HepG2 (cell line): ENCODE measurements at regions not wholly inside any gene's neighbourhood (a gene's known extent, or its start where the extent isn't known, plus 50 kb on each side); places are given as distances from the start of the nearest gene placed in this dataset.

Experiments
- ATAC-seq: fragments of 200-7000 bp; cut with Tn5 transposase; 3 replicates; pipeline ENCODE4 v1.9.1; 2020; ENCODE audit warnings: mild to moderate bottlenecking, moderate library complexity
- BruUV-seq: library from RNA; stranded (reverse); fragments of 400-500 nt; replicated peaks from 2 replicates; lab custom pipeline; 2021; lab: Mats Ljungman, UMichigan
- CTCF ChIA-PET: fragments of 300-600 bp; formaldehyde crosslinking; extraction: SDS; loops from one replicate; lab custom pipeline; 2021; ENCODE audit warnings: low total read pairs, inconsistent platforms, low intra/inter-chr PET ratio; lab: Yijun Ruan, JAX
- POLR2A ChIA-PET: fragments of 350-600 bp; sonication (Branson Sonifier 250); formaldehyde crosslinking; loops from one replicate; lab custom pipeline; 2020; ENCODE audit warnings: antibody characterized with exemption, inconsistent platforms; lab: Yijun Ruan, JAX
- DNase-seq: peaks from one replicate; pipeline ENCODE4 v3.0.0-alpha.2; 2015; ENCODE audit warnings: low spot score
- FAIRE-seq: peaks from 3 replicates; lab custom pipeline; 2011; peaks lifted over from hg19 to GRCh38; lab: Jason Lieb, UNC
- H2AFZ ChIP-seq: one replicate; pipeline ENCODE4 v1.6.1; 2011; ENCODE audit warnings: low read length, inconsistent platforms
- H3K27ac ChIP-seq: fragments of 300-600 bp; 3 replicates; pipeline ENCODE4 v1.8.0; 2011; ENCODE audit warnings: mixed run types, mild to moderate bottlenecking, mixed read lengths, low read length, inconsistent platforms; ENCODE audit not compliant: insufficient read depth; ENCODE audit errors: extremely low read length
- H3K27me3 ChIP-seq, 2 experiments: fragments of 200-600 bp in 1 of 2; 2 replicates in 1 of 2; 3 replicates in 1 of 2; pipeline versions ENCODE4 v1.6.0 to v1.8.0; 2011; ENCODE audit warnings: low read length in 2 of 2, mild to moderate bottlenecking in 2 of 2, moderate library complexity in 2 of 2, inconsistent platforms in 1 of 2; ENCODE audit not compliant: insufficient read depth in 2 of 2, control insufficient read depth in 1 of 2
- H3K36me3 ChIP-seq, 2 experiments: fragments of 200-600 bp in 1 of 2; replicated peaks in 1 of 2; 2 replicates in 1 of 2; 3 replicates in 1 of 2; pipeline versions ENCODE4 v1.5.1 to v1.8.0; 2011; ENCODE audit warnings: low read length in 2 of 2, inconsistent platforms in 1 of 2; ENCODE audit not compliant: insufficient read depth in 2 of 2, control insufficient read depth in 1 of 2
- H3K4me1 ChIP-seq: 2 replicates; pipeline ENCODE4 v1.5.1; 2012; ENCODE audit warnings: low read length, inconsistent platforms; ENCODE audit not compliant: insufficient read depth
- H3K4me2 ChIP-seq: 2 replicates; pipeline ENCODE4 v1.6.0; 2011; ENCODE audit warnings: low read depth, low read length, inconsistent platforms
- H3K4me3 ChIP-seq, 3 experiments: fragments of 200-600 bp in 1 of 3; sonication (generic), shearing (Covaris generic) in 1 of 3; replicated peaks in 1 of 3; 2 replicates each; pipeline ENCODE4 v1.5.1; 2011 to 2016; ENCODE audit warnings: low read length in 3 of 3, inconsistent platforms in 2 of 3, low read depth in 2 of 3, mild to moderate bottlenecking in 2 of 3, control low read depth in 1 of 3, mixed read lengths in 1 of 3; ENCODE audit not compliant: insufficient read depth in 1 of 3
- H3K79me2 ChIP-seq: one replicate; pipeline ENCODE4 v1.6.1; 2011; ENCODE audit warnings: low read length, inconsistent platforms; ENCODE audit not compliant: insufficient read depth
- H3K9ac ChIP-seq: 2 replicates; pipeline ENCODE4 v1.6.0; 2011; ENCODE audit warnings: mild to moderate bottlenecking, low read depth, low read length, inconsistent platforms; ENCODE audit not compliant: insufficient read depth
- H3K9me3 ChIP-seq: 2 replicates; pipeline ENCODE4 v1.5.1; 2012; ENCODE audit warnings: mild to moderate bottlenecking, low read length
- H4K20me1 ChIP-seq: 2 replicates; pipeline ENCODE4 v1.6.0; 2011; ENCODE audit warnings: inconsistent platforms, mild to moderate bottlenecking, low read length, moderate library complexity; ENCODE audit not compliant: insufficient read depth
- AKAP8 ChIP-seq: sonication (generic); formaldehyde crosslinking; IDR thresholded peaks from 2 replicates; pipeline ENCODE4 v1.5.1; 2020; ENCODE audit warnings: mild to moderate bottlenecking, missing genetic modification reagents
- BRD4 ChIP-seq: sonication (generic); formaldehyde crosslinking; IDR thresholded peaks from 2 replicates; pipeline ENCODE4 v1.4.0; 2020; ENCODE audit warnings: missing genetic modification reagents
- CHCHD3 ChIP-seq: sonication (generic); formaldehyde crosslinking; IDR thresholded peaks from 2 replicates; pipeline ENCODE4 v1.8.0; 2022; ENCODE audit warnings: mild to moderate bottlenecking, missing genetic modification reagents, moderate library complexity
- FOXA1 ChIP-seq, 2 experiments: fragments of 450-650 bp in 1 of 2; sonication (generic) in 1 of 2; formaldehyde crosslinking in 1 of 2; IDR thresholded peaks; 2 replicates each; pipeline versions ENCODE4 v1.4.0 to v1.6.1; 2016 to 2020; ENCODE audit warnings: missing genetic modification reagents in 1 of 2
- HHEX ChIP-seq: IDR thresholded peaks from 2 replicates; pipeline ENCODE4 v1.6.1; 2016; ENCODE audit warnings: control low read depth
- STAT5B ChIP-seq: sonication (generic); formaldehyde crosslinking; IDR thresholded peaks from 2 replicates; pipeline ENCODE4 v1.4.0; 2020; ENCODE audit warnings: missing genetic modification reagents
- ZNF367 ChIP-seq: sonication (generic); formaldehyde crosslinking; IDR thresholded peaks from 2 replicates; pipeline ENCODE4 v1.4.0; 2020; ENCODE audit warnings: missing genetic modification reagents, borderline replicate concordance
- ZNF572 ChIP-seq: sonication (generic); formaldehyde crosslinking; IDR thresholded peaks from 2 replicates; pipeline ENCODE4 v1.5.1; 2020; ENCODE audit warnings: mild to moderate bottlenecking, missing genetic modification reagents
- ZNF772 ChIP-seq: sonication (generic); formaldehyde crosslinking; IDR thresholded peaks from 2 replicates; pipeline ENCODE4 v1.5.0; 2020; ENCODE audit warnings: mild to moderate bottlenecking, missing genetic modification reagents
- ZNF850 ChIP-seq: sonication (generic); formaldehyde crosslinking; conservative IDR thresholded peaks from 2 replicates; pipeline ENCODE4 v1.9.0; 2021; ENCODE audit warnings: mild to moderate bottlenecking, missing genetic modification reagents
- WGBS: methylation state at CpG from one replicate; pipeline ENCODE4 v1.1.6; 2017; ENCODE audit warnings: low lambda C conversion rate; 5-methylcytosine and 5-hydroxymethylcytosine counted together
- in situ Hi-C: cut with HindIII; loops from 2 replicates; pipeline ENCODE4 v1.10.0; 2017; ENCODE audit warnings: low pct_unique_long_range_greater_than_20kb; ENCODE audit not compliant: extremely low pct_ligation_motif_present
- intact Hi-C: fragments of 100-400 bp; cut with micrococcal nuclease; formaldehyde crosslinking; loops from one replicate; pipeline ENCODE4 v1.10.0; 2022; ENCODE audit not compliant: unreplicated experiment
- TF ChIP-seq, protein P1 (sequence below): sonication (generic); formaldehyde crosslinking; IDR thresholded peaks from 2 replicates; pipeline ENCODE4 v1.4.0; 2020; ENCODE audit warnings: low read depth, missing genetic modification reagents
- TF ChIP-seq, protein P2 (sequence below): IDR thresholded peaks from 2 replicates; pipeline ENCODE4 v1.6.1; 2016; ENCODE audit warnings: low read depth, borderline replicate concordance
- TF ChIP-seq, protein P3 (sequence below), 2 experiments: sonication (generic) in 1 of 2; formaldehyde crosslinking in 1 of 2; IDR thresholded peaks; 2 replicates each; pipeline versions ENCODE4 v1.4.0 to v1.6.1; 2016 to 2020; ENCODE audit warnings: borderline replicate concordance in 1 of 2, low read depth in 1 of 2, mild to moderate bottlenecking in 1 of 2, missing genetic modification reagents in 1 of 2
- TF ChIP-seq, protein P4 (sequence below): sonication (generic); formaldehyde crosslinking; IDR thresholded peaks from 2 replicates; pipeline ENCODE4 v1.8.1; 2022; ENCODE audit warnings: mild to moderate bottlenecking, missing genetic modification reagents

DNA sequence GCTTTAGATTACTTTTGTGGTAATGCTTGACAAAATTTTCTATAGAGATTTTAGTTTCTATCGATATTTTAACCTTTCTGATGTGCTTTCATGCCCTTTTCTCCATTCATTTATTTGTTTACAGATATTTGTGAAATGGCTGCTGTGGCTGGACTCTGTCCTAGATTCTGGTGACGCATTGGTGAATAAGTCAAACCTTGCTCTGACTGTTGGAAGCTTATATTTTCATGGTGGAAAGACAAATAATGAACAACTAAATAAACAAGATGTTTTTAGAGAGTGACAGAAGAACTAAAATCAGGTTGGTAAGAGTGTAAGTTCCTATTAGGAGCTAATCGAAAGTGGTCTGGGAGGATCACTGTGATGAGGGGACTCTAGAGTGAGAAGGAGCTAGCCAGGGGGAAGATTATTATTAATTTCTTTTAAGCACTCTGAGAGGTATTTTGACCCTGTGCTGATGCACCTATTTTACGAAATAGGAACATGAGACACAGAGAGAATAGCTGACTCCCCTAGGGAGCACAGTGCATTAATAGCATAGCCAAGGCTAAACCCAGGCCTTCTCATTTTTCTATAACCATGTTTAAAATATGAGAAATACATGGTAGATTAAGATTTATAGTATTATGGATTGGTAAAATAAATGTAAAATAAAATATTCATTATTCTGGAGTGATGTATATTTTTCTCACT is 411.9 kb upstream of the ARRDC3 start (continued):
- TF ChIP-seq, protein P1, sequence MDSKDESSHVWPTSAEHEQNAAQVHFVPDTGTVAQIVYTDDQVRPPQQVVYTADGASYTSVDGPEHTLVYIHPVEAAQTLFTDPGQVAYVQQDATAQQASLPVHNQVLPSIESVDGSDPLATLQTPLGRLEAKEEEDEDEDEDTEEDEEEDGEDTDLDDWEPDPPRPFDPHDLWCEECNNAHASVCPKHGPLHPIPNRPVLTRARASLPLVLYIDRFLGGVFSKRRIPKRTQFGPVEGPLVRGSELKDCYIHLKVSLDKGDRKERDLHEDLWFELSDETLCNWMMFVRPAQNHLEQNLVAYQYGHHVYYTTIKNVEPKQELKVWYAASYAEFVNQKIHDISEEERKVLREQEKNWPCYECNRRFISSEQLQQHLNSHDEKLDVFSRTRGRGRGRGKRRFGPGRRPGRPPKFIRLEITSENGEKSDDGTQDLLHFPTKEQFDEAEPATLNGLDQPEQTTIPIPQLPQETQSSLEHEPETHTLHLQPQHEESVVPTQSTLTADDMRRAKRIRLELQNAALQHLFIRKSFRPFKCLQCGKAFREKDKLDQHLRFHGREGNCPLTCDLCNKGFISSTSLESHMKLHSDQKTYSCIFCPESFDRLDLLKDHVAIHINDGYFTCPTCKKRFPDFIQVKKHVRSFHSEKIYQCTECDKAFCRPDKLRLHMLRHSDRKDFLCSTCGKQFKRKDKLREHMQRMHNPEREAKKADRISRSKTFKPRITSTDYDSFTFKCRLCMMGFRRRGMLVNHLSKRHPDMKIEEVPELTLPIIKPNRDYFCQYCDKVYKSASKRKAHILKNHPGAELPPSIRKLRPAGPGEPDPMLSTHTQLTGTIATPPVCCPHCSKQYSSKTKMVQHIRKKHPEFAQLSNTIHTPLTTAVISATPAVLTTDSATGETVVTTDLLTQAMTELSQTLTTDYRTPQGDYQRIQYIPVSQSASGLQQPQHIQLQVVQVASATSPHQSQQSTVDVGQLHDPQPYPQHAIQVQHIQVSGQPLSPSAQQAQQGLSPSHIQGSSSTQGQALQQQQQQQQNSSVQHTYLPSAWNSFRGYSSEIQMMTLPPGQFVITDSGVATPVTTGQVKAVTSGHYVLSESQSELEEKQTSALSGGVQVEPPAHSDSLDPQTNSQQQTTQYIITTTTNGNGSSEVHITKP (CRISPR knock-in tag), result no peak
- TF ChIP-seq FOXA1 (IDR thresholded peaks at IDR 0.05) (peak; percentile 57; the same call in 1 of the 2 replicates), FOXA1 (CRISPR knock-in tag; IDR thresholded peaks at IDR 0.05) (no peak), ZNF850 (CRISPR knock-in tag) (no peak)

DNA sequence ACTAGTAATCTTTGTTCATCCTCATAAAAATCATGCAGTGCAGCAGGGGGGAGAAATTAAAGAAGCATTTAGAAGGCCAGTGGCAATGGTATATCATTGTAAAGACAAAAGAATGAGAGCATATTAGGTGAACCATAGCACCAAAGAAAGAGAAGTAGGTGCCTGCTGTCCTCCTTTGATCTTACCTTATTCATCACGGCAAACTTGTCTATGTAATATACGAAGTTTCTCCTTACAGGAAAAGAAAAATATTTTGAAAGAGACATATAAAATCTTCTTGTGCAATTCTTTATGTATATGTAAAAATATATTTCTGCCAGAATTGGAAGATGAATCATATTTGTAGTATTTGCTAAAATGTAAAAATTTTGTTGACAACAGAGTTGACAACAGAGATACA is 411.3 kb upstream of the ARRDC3 start:
- no peaks in the 10 kb centered on the region for H4K20me1 ChIP-seq
- intact Hi-C loops, result no loop called here

More for the DNA sequence above, 411.3 kb upstream of the ARRDC3 start:
- in situ Hi-C loops, result no loop called here
- DNase-seq (no peak), FAIRE-seq (no peak), ATAC-seq (no peak)
- WGBS, result 1% methylated on average over 2 of the region's 2 CpGs
- Histone ChIP-seq H3K27me3 (no peaks in the 10 kb centered on the region), H3K9me3 (no peaks in the 10 kb centered on the region), H3K4me1 (no peaks in the 10 kb centered on the region; the same call in 1 of the 2 replicates), H3K79me2 (no peaks in the 10 kb centered on the region), H3K9ac (no peak overlapping the region), H3K36me3 (no peaks in the 10 kb centered on the region), H3K4me3 (no peak overlapping the region), H2AFZ (no peak overlapping the region), H3K27ac (no peak overlapping the region), H3K4me2 (no peak overlapping the region)
- TF ChIP-seq BRD4 (CRISPR knock-in tag) (no peak), HHEX (CRISPR knock-in tag) (no peak), ZNF572 (CRISPR knock-in tag) (no peak), ZNF772 (CRISPR knock-in tag) (no peak), CHCHD3 (no peak), STAT5B (CRISPR knock-in tag) (no peak), ZNF367 (CRISPR knock-in tag) (no peak), AKAP8 (no peak)
- TF ChIP-seq, protein P2, sequence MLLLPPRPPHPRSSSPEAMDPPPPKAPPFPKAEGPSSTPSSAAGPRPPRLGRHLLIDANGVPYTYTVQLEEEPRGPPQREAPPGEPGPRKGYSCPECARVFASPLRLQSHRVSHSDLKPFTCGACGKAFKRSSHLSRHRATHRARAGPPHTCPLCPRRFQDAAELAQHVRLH, result no peak
- TF ChIP-seq, protein P3, sequence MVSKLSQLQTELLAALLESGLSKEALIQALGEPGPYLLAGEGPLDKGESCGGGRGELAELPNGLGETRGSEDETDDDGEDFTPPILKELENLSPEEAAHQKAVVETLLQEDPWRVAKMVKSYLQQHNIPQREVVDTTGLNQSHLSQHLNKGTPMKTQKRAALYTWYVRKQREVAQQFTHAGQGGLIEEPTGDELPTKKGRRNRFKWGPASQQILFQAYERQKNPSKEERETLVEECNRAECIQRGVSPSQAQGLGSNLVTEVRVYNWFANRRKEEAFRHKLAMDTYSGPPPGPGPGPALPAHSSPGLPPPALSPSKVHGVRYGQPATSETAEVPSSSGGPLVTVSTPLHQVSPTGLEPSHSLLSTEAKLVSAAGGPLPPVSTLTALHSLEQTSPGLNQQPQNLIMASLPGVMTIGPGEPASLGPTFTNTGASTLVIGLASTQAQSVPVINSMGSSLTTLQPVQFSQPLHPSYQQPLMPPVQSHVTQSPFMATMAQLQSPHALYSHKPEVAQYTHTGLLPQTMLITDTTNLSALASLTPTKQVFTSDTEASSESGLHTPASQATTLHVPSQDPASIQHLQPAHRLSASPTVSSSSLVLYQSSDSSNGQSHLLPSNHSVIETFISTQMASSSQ (IDR thresholded peaks at IDR 0.05; ENCODE audit: low read depth), result no peak
- TF ChIP-seq, protein P3 (CRISPR knock-in tag; IDR thresholded peaks at IDR 0.05; ENCODE audit: borderline replicate concordance), result no peak
- TF ChIP-seq, protein P4, sequence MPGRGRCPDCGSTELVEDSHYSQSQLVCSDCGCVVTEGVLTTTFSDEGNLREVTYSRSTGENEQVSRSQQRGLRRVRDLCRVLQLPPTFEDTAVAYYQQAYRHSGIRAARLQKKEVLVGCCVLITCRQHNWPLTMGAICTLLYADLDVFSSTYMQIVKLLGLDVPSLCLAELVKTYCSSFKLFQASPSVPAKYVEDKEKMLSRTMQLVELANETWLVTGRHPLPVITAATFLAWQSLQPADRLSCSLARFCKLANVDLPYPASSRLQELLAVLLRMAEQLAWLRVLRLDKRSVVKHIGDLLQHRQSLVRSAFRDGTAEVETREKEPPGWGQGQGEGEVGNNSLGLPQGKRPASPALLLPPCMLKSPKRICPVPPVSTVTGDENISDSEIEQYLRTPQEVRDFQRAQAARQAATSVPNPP (CRISPR knock-in tag), result no peak
- POLR2A ChIA-PET, result no interaction called here
- BruUV-seq, result no TSS peak
- CTCF ChIA-PET, result no interaction called here
